Body of pancreas (tissue), 4 donors: ENCODE measurements at regions not wholly inside any gene's neighbourhood (a gene's known extent, or its start where the extent isn't known, plus 50 kb on each side); places are given as distances from the start of the nearest gene placed in this dataset.

Source experiments
- POLR2A ChIP-seq, 3 donors: fragments of 450-650 bp; IDR thresholded peaks; one replicate each; pipeline ENCODE4 v1.6.1; 2016; ENCODE audit warnings: antibody characterized with exemption in 3 of 3, mild to moderate bottlenecking in 2 of 3
- TF ChIP-seq, protein P1 (sequence below), 7 experiments: fragments of 450-650 bp in 4 of 7; fragments of 200-600 bp in 3 of 7; sonication (generic) in 3 of 7; IDR thresholded peaks; one replicate each; pipeline ENCODE4 v1.5.1; 2016 to 2019; ENCODE audit warnings: antibody characterized with exemption in 7 of 7

- TF ChIP-seq, protein P1, sequence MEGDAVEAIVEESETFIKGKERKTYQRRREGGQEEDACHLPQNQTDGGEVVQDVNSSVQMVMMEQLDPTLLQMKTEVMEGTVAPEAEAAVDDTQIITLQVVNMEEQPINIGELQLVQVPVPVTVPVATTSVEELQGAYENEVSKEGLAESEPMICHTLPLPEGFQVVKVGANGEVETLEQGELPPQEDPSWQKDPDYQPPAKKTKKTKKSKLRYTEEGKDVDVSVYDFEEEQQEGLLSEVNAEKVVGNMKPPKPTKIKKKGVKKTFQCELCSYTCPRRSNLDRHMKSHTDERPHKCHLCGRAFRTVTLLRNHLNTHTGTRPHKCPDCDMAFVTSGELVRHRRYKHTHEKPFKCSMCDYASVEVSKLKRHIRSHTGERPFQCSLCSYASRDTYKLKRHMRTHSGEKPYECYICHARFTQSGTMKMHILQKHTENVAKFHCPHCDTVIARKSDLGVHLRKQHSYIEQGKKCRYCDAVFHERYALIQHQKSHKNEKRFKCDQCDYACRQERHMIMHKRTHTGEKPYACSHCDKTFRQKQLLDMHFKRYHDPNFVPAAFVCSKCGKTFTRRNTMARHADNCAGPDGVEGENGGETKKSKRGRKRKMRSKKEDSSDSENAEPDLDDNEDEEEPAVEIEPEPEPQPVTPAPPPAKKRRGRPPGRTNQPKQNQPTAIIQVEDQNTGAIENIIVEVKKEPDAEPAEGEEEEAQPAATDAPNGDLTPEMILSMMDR (IDR thresholded peaks at IDR 0.05), result no peak
- TF ChIP-seq POLR2A (IDR thresholded peaks at IDR 0.05), result no peak
These were observed 58.8 kb downstream of the MRPL32 start for GRCh38 chr7:42991024-42991423.
